ENCODE measurements at regions not wholly inside any gene's neighbourhood (a gene's known extent, or its start where the extent isn't known, plus 50 kb on each side); places are given as distances from the start of the nearest gene placed in this dataset.

DNA sequence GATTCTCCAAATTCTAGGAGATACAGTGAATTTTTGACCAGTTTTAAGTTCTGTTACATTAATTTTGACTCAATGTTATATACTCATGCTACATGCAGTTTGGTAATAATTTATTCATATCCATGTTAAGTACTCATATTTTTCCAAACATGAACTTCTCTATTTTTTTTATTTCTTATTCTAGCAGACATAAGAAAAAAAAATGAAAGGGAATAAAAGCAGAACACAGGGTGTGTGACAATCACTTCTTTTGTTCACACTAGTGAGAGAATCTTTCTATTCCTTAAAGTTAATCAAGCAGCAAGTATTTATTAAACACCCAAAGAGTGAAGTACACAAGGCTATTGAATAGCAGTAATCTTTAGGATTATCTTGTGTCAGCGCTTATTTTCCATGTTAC, 171.1 kb upstream of the ATP2B1 start:
- no peaks in the 10 kb centered on the region for H3K36me3 ChIP-seq (ENCODE audit: control insufficient read depth, insufficient read depth, low read length)
- no peak overlapping the region for H3K4me3 ChIP-seq (ENCODE audit: low read length)
- H3K79me1 ChIP-seq (ENCODE audit: low read length): no peaks in the 10 kb centered on the region
- no peak overlapping the region for H2BK15ac ChIP-seq (replicated peaks; ENCODE audit: low read depth)
- no peak overlapping the region for H2AK5ac ChIP-seq (ENCODE audit: low read length)
- no peak overlapping the region for H2BK120ac ChIP-seq (ENCODE audit: low read depth, low read length)
- no peak overlapping the region for H3K18ac ChIP-seq (ENCODE audit: low read length)
- H4K5ac ChIP-seq (ENCODE audit: low read length): no peak overlapping the region
- DNase-seq: no peak
- H3K4me1 ChIP-seq (ENCODE audit: control insufficient read depth, low read depth, low read length): no peaks in the 10 kb centered on the region
- no peak overlapping the region for H4K8ac ChIP-seq (ENCODE audit: low read depth, low read length)
- no peaks in the 10 kb centered on the region for H3K27me3 ChIP-seq (ENCODE audit: insufficient read depth, low read length, poor library complexity)
- no peak overlapping the region for H2BK5ac ChIP-seq (ENCODE audit: low read length)
- H3K4me2 ChIP-seq (ENCODE audit: low read length): no peak overlapping the region
- no peak overlapping the region for H3K23ac ChIP-seq (ENCODE audit: low read length)
- H3K9ac ChIP-seq (ENCODE audit: low read length): no peak overlapping the region
- no peak overlapping the region for H3K4ac ChIP-seq (ENCODE audit: low read depth, low read length)
- H3K27ac ChIP-seq (ENCODE audit: low read depth, low read length): no peak overlapping the region
- WGBS (ENCODE audit: extremely low coverage, insufficient coverage, low lambda C conversion rate): no CpG with 5 or more reads among the region's 1 CpG
- no peaks in the 10 kb centered on the region for H3K79me2 ChIP-seq (ENCODE audit: control insufficient read depth, insufficient read depth, low read length)
- no peak overlapping the region for H3K56ac ChIP-seq (ENCODE audit: low read length)

DNA sequence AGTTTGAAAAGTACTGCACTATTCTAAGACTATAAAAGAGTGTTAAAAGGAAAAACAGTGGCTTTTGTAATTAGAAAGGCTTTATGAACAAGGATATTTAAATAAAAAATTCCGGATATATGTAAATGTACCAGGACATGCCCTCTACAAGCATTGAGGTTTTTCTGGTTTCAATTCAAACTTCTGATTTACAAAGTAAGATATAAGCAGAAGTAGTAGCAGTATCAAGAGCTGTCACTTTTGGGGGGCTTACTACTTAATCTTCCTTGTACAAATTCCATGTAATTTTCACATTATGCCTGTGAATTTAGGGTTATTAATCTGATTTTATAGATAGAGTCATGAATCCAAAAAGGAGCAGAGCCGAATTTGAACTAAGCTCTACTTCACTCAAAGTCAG, 170.3 kb upstream of the ATP2B1 start:
- H4K5ac ChIP-seq (ENCODE audit: low read length): no peak overlapping the region
- no peak overlapping the region for H3K27ac ChIP-seq (ENCODE audit: low read depth, low read length)
- no peak overlapping the region for H2BK15ac ChIP-seq (replicated peaks; ENCODE audit: low read depth)
- H3K79me2 ChIP-seq (ENCODE audit: control insufficient read depth, insufficient read depth, low read length): no peaks in the 10 kb centered on the region
- DNase-seq: no peak
- no peak overlapping the region for H3K18ac ChIP-seq (ENCODE audit: low read length)
- H3K23ac ChIP-seq (ENCODE audit: low read length): no peak overlapping the region
- H2AK5ac ChIP-seq (ENCODE audit: low read length): no peak overlapping the region
- no peak overlapping the region for H4K8ac ChIP-seq (ENCODE audit: low read depth, low read length)
- H2BK5ac ChIP-seq (ENCODE audit: low read length): no peak overlapping the region
- no peak overlapping the region for H3K56ac ChIP-seq (ENCODE audit: low read length)
- no peaks in the 10 kb centered on the region for H3K27me3 ChIP-seq (ENCODE audit: insufficient read depth, low read length, poor library complexity)
- no peaks in the 10 kb centered on the region for H3K4me1 ChIP-seq (ENCODE audit: control insufficient read depth, low read depth, low read length)
- H3K9ac ChIP-seq (ENCODE audit: low read length): no peak overlapping the region
- H3K4ac ChIP-seq (ENCODE audit: low read depth, low read length): no peak overlapping the region
- H3K36me3 ChIP-seq (ENCODE audit: control insufficient read depth, insufficient read depth, low read length): no peaks in the 10 kb centered on the region
- H3K4me2 ChIP-seq (ENCODE audit: low read length): no peak overlapping the region
- WGBS (ENCODE audit: extremely low coverage, insufficient coverage, low lambda C conversion rate): no CpG with 5 or more reads among the region's 2 CpGs
- no peaks in the 10 kb centered on the region for H3K79me1 ChIP-seq (ENCODE audit: low read length)
- H2BK120ac ChIP-seq (ENCODE audit: low read depth, low read length): no peak overlapping the region
- H3K4me3 ChIP-seq (ENCODE audit: low read length): no peak overlapping the region

DNA sequence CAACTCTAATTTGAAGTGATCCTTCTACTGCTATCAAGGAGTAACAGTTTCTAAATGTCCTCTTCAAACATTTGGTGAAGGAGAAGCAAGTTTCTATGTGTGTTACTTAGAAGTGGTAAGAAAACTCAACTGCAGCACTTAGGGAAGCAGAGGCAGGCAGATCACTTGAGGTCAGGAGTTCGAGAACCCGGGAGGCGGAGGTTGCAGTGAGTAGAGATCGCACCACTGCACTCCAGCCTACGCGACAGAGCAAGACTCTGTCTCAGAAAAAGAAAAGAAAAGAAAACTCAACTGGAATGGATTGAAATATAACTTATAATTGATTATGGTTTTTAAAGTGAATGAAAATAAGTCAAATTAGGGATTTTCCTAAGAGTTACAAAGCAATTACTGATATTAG, 169.7 kb upstream of the ATP2B1 start:
- no peak overlapping the region for H3K4me2 ChIP-seq (ENCODE audit: low read length)
- H3K56ac ChIP-seq (ENCODE audit: low read length): no peak overlapping the region
- no peak overlapping the region for H4K5ac ChIP-seq (ENCODE audit: low read length)
- no peak overlapping the region for H2BK15ac ChIP-seq (replicated peaks; ENCODE audit: low read depth)
- H3K27ac ChIP-seq (ENCODE audit: low read depth, low read length): no peak overlapping the region
- H3K36me3 ChIP-seq (ENCODE audit: control insufficient read depth, insufficient read depth, low read length): no peaks in the 10 kb centered on the region
- H3K9ac ChIP-seq (ENCODE audit: low read length): no peak overlapping the region
- no peaks in the 10 kb centered on the region for H3K27me3 ChIP-seq (ENCODE audit: insufficient read depth, low read length, poor library complexity)
- no peak overlapping the region for H3K23ac ChIP-seq (ENCODE audit: low read length)
- H3K79me2 ChIP-seq (ENCODE audit: control insufficient read depth, insufficient read depth, low read length): no peaks in the 10 kb centered on the region
- H3K18ac ChIP-seq (ENCODE audit: low read length): no peak overlapping the region
- no peak overlapping the region for H3K4me3 ChIP-seq (ENCODE audit: low read length)
- H3K4ac ChIP-seq (ENCODE audit: low read depth, low read length): no peak overlapping the region
- no peaks in the 10 kb centered on the region for H3K79me1 ChIP-seq (ENCODE audit: low read length)
- no peak for DNase-seq
- H3K4me1 ChIP-seq (ENCODE audit: control insufficient read depth, low read depth, low read length): no peaks in the 10 kb centered on the region
- H2BK5ac ChIP-seq (ENCODE audit: low read length): no peak overlapping the region
- WGBS (ENCODE audit: extremely low coverage, insufficient coverage, low lambda C conversion rate): no CpG with 5 or more reads among the region's 6 CpGs
- no peak overlapping the region for H4K8ac ChIP-seq (ENCODE audit: low read depth, low read length)
- H2BK120ac ChIP-seq (ENCODE audit: low read depth, low read length): no peak overlapping the region
- H2AK5ac ChIP-seq (ENCODE audit: low read length): no peak overlapping the region

DNA sequence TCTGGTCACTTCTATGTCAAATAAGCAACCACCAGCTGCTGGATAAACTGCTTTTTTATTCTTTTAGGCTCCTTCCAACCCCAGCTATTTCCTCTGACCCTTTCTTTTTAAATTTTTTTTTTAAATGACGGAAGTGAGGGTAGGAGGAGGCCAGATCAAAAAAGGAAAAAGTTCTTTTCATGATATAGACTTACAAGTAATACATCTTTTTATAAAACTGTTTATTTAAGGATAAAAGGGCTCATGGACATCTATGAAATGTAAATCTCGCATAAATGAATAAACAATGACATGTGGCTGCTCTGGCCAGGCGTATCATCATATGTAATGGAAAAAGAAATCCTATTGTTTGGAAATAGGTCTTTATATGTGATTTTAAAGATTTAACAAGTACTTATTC, 169.0 kb upstream of the ATP2B1 start:
- Histone ChIP-seq H2AK5ac (ENCODE audit: low read length) (no peak overlapping the region), H3K23ac (ENCODE audit: low read length) (no peak overlapping the region), H2BK15ac (replicated peaks; ENCODE audit: low read depth) (no peak overlapping the region), H3K27me3 (ENCODE audit: insufficient read depth, low read length, poor library complexity) (no peaks in the 10 kb centered on the region), H2BK5ac (ENCODE audit: low read length) (no peak overlapping the region), H3K79me2 (ENCODE audit: control insufficient read depth, insufficient read depth, low read length) (no peaks in the 10 kb centered on the region), H3K9ac (ENCODE audit: low read length) (no peak overlapping the region), H3K4me3 (ENCODE audit: low read length) (no peak overlapping the region), H3K4ac (ENCODE audit: low read depth, low read length) (no peak overlapping the region), H4K5ac (ENCODE audit: low read length) (no peak overlapping the region), H3K4me1 (ENCODE audit: control insufficient read depth, low read depth, low read length) (no peaks in the 10 kb centered on the region), H3K27ac (ENCODE audit: low read depth, low read length) (no peak overlapping the region), H4K8ac (ENCODE audit: low read depth, low read length) (no peak overlapping the region), H2BK120ac (ENCODE audit: low read depth, low read length) (no peak overlapping the region), H3K79me1 (ENCODE audit: low read length) (no peaks in the 10 kb centered on the region), H3K18ac (ENCODE audit: low read length) (no peak overlapping the region), H3K36me3 (ENCODE audit: control insufficient read depth, insufficient read depth, low read length) (no peaks in the 10 kb centered on the region), H3K4me2 (ENCODE audit: low read length) (no peak overlapping the region), H3K56ac (ENCODE audit: low read length) (no peak overlapping the region)
- no CpG with 5 or more reads among the region's 3 CpGs for WGBS (ENCODE audit: extremely low coverage, insufficient coverage, low lambda C conversion rate)
- DNase-seq: no peak

DNA sequence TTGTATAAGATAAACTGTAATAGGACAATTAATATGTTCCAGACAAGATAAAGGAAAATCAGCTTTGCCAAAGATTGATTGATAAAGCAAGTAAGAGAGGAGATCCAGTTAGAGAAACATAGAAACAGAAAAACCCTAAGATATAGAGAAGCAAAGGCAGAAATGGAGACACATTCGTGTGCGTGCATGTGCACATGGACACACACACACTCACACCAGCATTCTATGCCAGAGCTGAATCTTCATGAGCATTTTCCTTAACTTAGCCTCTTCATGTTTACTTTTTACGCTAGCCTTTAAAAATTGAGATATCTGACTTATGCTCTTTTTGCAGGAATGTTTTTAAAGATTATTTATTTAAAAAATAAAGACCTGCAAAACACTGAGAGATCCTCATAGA, 168.5 kb upstream of the ATP2B1 start:
- Histone ChIP-seq H3K4me3 (ENCODE audit: low read length) (no peak overlapping the region), H3K79me1 (ENCODE audit: low read length) (no peaks in the 10 kb centered on the region), H2BK15ac (replicated peaks; ENCODE audit: low read depth) (no peak overlapping the region), H2BK120ac (ENCODE audit: low read depth, low read length) (no peak overlapping the region), H3K4me2 (ENCODE audit: low read length) (no peak overlapping the region), H3K27ac (ENCODE audit: low read depth, low read length) (no peak overlapping the region), H3K36me3 (ENCODE audit: control insufficient read depth, insufficient read depth, low read length) (no peaks in the 10 kb centered on the region), H3K27me3 (ENCODE audit: insufficient read depth, low read length, poor library complexity) (no peaks in the 10 kb centered on the region), H3K18ac (ENCODE audit: low read length) (no peak overlapping the region), H3K56ac (ENCODE audit: low read length) (no peak overlapping the region), H3K23ac (ENCODE audit: low read length) (no peak overlapping the region), H4K8ac (ENCODE audit: low read depth, low read length) (no peak overlapping the region), H2AK5ac (ENCODE audit: low read length) (no peak overlapping the region), H3K4me1 (ENCODE audit: control insufficient read depth, low read depth, low read length) (no peaks in the 10 kb centered on the region), H3K79me2 (ENCODE audit: control insufficient read depth, insufficient read depth, low read length) (no peaks in the 10 kb centered on the region), H2BK5ac (ENCODE audit: low read length) (no peak overlapping the region), H3K9ac (ENCODE audit: low read length) (no peak overlapping the region), H3K4ac (ENCODE audit: low read depth, low read length) (no peak overlapping the region), H4K5ac (ENCODE audit: low read length) (no peak overlapping the region)
- no CpG with 5 or more reads among the region's 3 CpGs for WGBS (ENCODE audit: extremely low coverage, insufficient coverage, low lambda C conversion rate)
- no peak for DNase-seq

DNA sequence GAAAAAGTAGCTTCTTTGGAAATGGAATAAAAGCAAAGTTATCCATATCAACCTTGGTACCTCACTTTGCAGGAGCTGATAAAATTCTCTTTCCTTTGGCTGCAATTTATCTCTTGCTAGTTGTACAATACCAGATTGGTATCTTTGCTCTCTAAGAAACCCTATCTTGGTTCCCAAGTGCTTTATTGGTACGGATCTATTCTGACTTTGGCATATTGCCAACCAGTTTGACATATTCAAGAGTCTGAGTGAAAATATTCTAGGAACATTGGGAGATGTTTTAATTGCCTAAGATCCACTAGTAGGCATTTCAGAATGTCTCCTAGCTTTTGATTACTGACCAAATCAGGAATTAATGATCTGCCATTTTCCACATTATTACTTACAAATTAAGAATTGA, 167.2 kb upstream of the ATP2B1 start:
- Histone ChIP-seq H3K79me1 (ENCODE audit: low read length) (no peaks in the 10 kb centered on the region), H3K27ac (ENCODE audit: low read depth, low read length) (no peak overlapping the region), H3K27me3 (ENCODE audit: insufficient read depth, low read length, poor library complexity) (no peaks in the 10 kb centered on the region), H4K8ac (ENCODE audit: low read depth, low read length) (no peak overlapping the region), H3K4me1 (ENCODE audit: control insufficient read depth, low read depth, low read length) (no peaks in the 10 kb centered on the region), H3K4me3 (ENCODE audit: low read length) (no peak overlapping the region), H3K56ac (ENCODE audit: low read length) (no peak overlapping the region), H3K4me2 (ENCODE audit: low read length) (no peak overlapping the region), H3K23ac (ENCODE audit: low read length) (no peak overlapping the region), H2BK15ac (replicated peaks; ENCODE audit: low read depth) (no peak overlapping the region), H2AK5ac (ENCODE audit: low read length) (no peak overlapping the region), H4K5ac (ENCODE audit: low read length) (no peak overlapping the region), H2BK120ac (ENCODE audit: low read depth, low read length) (no peak overlapping the region), H3K36me3 (ENCODE audit: control insufficient read depth, insufficient read depth, low read length) (no peaks in the 10 kb centered on the region), H3K18ac (ENCODE audit: low read length) (no peak overlapping the region), H3K79me2 (ENCODE audit: control insufficient read depth, insufficient read depth, low read length) (no peaks in the 10 kb centered on the region), H3K4ac (ENCODE audit: low read depth, low read length) (no peak overlapping the region), H2BK5ac (ENCODE audit: low read length) (no peak overlapping the region), H3K9ac (ENCODE audit: low read length) (no peak overlapping the region)
- no peak for DNase-seq
- no CpG with 5 or more reads among the region's 1 CpG for WGBS (ENCODE audit: extremely low coverage, insufficient coverage, low lambda C conversion rate)

All from mesendoderm (in vitro differentiated cells).